CD4-positive, alpha-beta T cell treated with Interleukin-12 subunit alpha and Interleukin-12 subunit beta, for 1 hour (primary cell): ENCODE measurements at regions not wholly inside any gene's neighbourhood (a gene's known extent, or its start where the extent isn't known, plus 50 kb on each side); places are given as distances from the start of the nearest gene placed in this dataset.

ENCODE experiments used
- DNase-seq: peaks from one replicate; pipeline ENCODE4 v3.0.0-alpha.2; 2020

DNA sequence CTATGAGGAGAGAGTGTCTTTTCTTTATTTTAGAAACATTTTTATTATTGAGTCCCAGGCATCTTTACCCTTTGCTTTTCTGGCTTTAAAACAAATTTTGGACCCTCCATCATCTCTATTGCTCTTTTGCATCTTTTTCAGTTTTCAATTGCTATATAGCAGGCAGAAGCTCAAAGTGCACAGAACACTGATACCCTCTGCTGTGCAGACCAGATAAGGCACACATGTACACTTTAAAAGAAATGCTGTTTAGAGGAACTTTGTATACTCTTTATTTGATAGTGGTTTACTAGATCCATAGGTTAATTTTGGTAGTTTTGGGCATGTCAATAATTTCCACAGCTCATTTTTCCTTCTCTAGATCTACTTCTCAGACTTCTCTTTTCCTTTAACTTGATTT is 324.2 kb downstream of the SH2D4B start:
- DNase-seq, result no peak

DNA sequence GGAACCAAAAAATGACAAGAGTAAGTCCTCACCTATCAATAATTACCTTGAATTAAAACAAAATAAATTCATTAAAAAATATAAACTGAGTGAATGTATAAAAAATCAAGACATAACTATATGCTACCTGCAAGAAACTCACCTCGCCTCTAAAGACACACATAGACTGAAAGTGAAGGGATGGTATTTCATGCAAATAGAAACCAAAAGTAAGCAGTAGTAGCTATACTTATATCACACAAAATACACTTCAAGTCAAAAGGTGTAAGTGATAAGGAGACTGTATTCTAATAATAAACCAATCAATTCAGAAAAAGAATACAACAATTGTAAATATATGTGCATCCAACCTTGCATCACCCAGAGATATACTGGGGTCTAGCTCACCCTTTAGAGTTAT is 332.6 kb downstream of the SH2D4B start:
- DNase-seq, result no peak

DNA sequence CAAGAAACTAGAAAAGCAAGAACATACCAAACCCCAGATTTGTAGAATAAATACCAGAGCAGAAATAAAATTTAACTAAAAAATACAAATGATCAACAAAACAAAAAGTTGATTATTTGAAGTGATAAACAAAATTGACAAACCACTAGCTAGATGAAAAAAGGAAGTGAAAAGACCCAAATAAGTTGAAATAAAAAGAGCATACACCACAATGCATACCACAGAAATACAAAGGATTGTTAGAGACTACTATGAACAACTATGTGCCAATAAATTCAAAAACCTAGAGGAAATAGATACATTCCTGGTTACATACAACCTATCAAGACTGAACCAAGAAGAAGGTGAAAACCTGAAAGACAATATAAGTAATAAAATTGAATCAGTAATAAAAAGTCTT is 333.4 kb downstream of the SH2D4B start:
- DNase-seq, result no peak

GRCh38 chr10:80878330-80878729 is 340.6 kb downstream of the SH2D4B start:
- DNase-seq, result no peak

- no peak for DNase-seq
Measured at GRCh38 chr10:80890146-80890545, 352.4 kb downstream of the SH2D4B start.

DNA sequence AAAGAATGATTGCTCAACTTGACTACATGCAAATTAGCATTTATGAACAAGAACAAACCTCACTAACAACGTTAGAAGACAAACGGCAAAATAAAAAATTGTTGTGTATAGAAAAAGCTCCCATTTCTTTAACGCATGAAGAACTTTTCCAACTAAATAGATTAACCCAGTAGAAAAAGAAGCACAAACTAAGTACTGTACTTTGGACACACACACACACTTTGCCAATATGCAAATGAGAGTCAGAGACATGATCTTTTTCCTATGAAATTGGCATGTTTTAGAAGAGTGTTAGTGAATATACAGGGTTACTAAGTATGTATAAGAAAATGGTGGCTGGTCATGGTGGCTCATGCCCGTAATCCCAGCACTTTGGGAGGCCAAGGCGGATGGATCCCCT is 355.6 kb downstream of the SH2D4B start:
- DNase-seq, result no peak

- DNase-seq, result no peak
Measured at GRCh38 chr10:80894311-80894791, 356.6 kb downstream of the SH2D4B start.

DNA sequence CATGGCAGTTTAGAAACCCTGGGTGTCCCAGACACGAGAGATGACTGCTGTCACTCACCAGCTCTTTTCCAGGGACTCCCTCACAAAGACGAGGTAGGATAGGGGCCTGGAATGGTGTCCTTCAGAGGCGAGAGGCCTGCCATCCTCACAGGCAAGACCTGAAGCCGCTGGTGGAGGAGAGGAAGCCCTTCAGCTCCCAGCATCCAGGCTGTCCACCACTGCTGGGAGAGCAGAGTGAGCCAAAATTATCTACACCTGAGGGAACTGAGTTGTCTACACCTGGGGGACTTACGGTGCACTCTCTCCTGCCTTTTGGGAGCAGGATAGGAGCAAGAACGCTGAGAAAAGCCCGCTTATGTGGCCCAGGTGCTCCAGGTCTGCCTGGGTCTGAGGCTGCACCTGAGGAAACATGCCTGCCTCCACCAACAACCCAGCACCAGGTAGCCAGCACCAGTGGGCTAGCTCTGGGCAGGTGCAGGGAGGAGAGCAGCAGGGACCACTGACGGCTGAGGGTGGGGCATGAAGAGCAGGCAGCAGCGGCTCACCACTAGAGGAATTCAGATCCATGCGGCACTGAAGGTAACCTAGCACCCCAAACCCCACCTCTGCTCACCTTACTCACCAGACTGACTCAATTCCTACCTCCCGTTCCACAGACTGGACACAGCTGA is 357.2 kb downstream of the SH2D4B start:
- DNase-seq, result no peak

- DNase-seq, result no peak
Measured at GRCh38 chr10:80896076-80896475, 358.4 kb downstream of the SH2D4B start.

DNA sequence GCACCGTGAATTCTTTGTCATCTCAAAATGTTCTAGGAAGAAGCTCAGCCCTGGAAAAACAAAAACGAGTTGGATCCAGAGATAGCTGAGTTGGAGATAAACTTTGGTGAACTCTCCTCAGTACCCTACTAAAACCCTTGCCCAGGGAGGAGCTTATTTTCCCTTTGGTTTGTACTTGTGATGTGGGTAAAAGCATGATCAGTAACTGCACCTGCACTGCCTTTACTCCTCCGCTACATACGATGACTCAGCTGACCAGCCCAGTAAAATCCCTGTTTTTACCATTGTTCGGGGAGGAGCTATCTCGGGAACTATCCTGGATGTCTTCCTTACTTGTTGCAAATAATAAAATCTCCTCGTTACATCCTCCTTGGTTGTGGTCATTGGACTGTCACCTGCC is 359.3 kb downstream of the SH2D4B start:
- DNase-seq, result no peak

GRCh38 chr10:80900661-80901060 is 363.0 kb downstream of the SH2D4B start:
- no peak for DNase-seq

DNA sequence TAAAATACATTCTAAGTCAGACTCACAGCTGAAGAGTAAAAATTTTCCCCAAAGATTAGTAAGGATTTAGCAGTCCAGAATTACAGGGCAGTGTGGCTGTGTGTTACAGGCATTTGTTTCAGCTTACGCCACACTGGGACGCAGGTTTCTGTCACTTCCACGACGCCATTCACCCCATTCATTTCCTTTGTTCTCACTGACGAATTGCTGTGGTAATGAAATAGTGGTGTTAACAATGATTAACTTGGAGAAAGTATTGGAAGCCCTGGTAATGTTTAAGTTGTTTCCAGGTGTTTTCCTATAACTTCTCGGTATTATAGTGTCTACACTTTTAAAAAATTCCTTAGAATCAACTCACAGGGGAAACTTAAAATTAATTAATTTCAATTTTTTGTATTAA is 370.9 kb downstream of the SH2D4B start:
- DNase-seq, result no peak

GRCh38 chr10:80909254-80909653 is 371.6 kb downstream of the SH2D4B start:
- no peak for DNase-seq

DNA sequence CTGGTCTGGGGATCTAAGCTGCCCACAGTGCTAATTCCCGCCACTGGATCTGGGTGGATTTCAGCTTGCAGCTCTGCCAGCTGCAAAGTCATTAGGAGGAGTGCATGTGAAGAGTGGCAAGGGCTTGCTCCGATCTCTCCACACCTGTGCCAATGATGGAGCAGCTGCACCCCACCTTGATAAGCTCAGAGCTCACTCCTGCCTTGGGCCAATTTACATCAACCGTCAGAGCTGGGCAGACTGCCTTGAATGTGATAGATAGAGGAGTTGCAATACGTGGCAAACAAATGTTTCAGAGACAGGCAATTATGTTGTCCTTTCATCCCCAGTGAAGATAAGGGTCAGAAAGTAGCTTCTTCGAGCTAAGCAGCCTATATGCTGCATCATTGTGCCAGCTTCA is 379.9 kb downstream of the SH2D4B start:
- no peak for DNase-seq

DNA sequence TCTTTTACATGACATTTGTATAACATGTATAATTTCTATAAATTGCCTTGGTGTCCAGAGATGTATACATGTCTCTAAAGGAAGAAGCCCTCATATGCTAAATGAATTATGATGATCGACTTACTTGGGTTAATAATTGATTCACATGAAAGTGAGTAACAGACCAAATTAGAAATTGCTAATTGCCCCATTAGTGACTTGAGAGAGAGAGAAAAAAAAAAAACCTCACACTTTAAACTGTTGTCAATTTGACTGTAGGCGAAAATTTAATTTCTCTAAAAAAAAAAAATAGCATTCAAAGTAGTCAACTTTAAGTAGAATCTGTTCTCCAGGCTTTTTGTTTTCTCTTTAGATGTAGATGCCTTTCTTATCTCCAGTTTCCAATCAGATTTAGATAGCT is 383.3 kb downstream of the SH2D4B start:
- DNase-seq, result no peak

GRCh38 chr10:80924063-80924952 is 386.6 kb downstream of the SH2D4B start:
- no peak for DNase-seq

GRCh38 chr10:80927419-80928078 is 389.8 kb downstream of the SH2D4B start:
- no peak for DNase-seq

GRCh38 chr10:80938903-80939302 is 401.2 kb downstream of the SH2D4B start:
- no peak for DNase-seq

DNA sequence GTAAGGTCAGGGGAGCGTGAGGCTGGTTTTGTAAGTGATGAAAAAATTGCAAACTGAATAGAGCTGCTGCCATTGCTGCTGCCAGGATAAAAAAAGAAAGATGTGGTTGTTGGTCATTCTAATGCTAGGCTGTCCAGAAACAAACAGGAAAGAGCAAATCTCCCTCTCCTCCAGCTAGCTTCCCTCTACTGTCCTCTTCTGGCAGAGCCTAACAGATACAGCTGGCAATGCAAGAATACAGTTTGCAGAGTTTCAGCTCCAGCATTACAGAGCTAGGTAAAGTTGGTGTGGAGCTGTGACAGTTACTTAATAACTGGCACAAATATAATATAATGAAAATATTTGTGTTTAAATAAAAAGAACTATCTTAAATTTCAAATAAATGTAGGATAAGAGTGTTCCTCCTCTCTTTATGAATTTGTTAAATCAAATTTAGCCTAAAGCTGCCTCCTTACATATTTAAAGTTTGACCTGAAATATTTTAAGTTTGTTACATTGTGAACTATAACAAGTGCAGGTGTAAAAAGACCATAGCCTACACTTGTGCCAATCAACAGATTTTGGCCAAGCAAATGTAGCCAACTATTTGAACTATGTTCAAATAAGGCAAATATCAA is 407.7 kb downstream of the SH2D4B start:
- DNase-seq, result no peak

DNA sequence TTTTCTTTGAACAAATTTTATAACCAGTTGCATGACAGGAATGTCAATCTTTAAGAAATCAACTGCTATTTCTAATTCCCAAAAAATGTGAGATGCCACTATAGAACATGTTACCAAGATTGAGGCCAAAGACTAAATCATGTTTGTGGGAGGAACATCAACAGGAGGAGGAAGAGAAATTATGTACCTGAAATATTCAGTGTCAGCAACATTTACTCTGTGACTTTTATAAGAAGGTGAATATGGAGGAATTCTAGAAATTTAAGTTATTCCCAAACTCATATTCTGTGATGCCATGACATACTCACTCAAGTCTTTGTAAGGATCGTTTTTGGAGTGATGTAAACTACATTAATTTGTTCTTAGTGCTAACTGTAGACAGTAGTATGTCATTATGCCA is 408.4 kb downstream of the SH2D4B start:
- DNase-seq, result no peak

DNA sequence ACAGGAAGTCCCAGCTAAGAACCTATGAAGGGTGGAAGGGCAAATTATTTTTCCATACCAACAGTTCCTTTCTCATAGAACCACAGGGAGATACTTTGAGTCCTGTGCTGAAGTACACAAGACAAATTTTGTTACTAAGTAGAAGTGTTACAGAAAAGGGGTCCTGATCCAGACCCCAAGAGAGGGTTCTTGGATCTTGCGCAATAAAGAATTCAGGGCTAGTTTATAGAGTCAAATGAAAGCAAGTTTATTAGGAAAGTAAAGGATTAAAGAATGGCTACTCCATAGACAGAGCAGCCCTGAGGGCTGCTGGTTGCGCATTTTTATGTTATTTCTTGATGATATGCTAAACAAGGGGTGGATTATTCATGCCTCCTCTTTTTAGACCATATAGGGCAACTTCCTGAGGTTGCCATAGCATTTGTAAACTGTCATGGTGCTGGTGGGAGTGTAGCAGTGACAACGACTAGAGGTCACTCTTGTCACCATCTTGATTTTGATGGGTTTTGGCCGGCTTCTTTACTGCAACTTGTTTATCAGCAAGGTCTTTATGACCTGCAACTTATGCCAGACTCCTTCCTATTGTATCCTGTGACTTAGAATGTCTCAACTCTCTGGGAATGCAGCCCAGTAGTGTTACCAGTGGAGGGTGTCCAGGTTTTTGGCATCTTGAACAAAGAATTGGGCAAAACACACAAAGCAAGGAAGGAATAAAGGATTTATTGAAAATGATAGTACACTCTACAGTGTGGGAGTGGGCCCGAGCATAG is 409.4 kb downstream of the SH2D4B start:
- no peak for DNase-seq

DNA sequence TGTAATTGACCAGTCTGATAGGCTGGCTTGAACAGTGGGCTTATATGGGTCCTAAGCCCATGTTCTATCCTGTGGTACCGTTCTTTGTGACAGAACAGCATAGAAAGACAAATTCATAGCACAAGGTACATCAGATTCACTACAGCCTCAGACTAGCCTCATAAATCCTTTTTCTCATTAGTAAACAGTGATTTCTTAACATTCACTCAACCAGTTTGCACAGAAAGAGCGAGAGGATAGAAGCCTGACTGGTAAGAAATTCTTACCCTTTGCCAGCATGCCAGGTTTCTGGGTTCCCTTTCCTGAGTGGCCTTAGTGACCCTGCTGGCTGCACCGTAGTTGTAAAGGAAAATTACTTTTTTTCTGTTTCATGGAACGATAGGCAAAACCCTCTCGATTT is 412.1 kb downstream of the SH2D4B start:
- no peak for DNase-seq

GRCh38 chr10:80952436-80952835 is 414.7 kb downstream of the SH2D4B start:
- no peak for DNase-seq
